ENCODE measurements at regions not wholly inside any gene's neighbourhood (a gene's known extent, or its start where the extent isn't known, plus 50 kb on each side); places are given as distances from the start of the nearest gene placed in this dataset.
"Not testable (repeated sequence)": the region's sequence is repeated elsewhere in the genome, so short reads cannot be mapped to it uniquely, and the experiment has no call there.

DNA sequence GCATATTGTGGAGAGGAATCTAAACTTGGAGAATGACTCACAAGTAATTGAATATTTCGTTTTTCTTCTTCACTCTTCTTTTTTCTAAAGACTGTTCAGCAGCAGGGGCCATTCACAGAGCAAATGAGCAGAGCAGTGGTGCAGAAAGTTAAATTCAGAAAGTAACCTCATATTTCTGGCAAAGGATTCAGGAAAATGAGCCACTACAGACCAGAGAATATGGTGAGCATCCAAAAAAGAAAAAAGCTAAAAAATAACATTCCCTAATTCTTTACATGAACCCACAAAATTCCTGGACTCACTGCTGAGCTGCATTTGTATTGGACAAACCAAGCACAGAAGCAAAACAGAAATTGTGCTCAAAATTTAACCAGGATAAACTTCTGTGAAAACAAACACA, 1486.8 kb upstream of the C9orf72 start:
- DNase-seq: no peak

GRCh38 chr9:29062446-29062845, 1489.2 kb upstream of the C9orf72 start:
- no peak for DNase-seq

DNA sequence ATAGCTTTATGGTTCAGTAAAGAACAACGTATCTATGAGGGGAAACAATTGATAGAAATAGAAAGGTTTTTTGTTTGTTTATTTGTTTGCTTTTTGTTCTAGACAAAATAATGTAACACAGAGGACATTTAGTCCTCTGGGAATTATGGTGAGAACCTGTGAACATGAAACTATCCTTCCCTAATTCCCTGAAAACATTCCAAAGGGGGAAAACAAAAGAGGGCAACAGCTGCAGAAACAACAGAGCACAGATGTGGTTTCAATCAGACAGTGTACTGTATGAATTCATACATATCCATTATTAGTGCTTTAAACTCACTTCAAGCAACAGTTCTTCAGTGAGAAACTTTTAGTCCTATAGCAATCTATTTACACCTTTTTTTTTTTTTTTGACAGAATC, 1489.8 kb upstream of the C9orf72 start:
- DNase-seq: no peak

- DNase-seq: no peak
Observed at GRCh38 chr9:29066141-29066640, 1492.9 kb upstream of the C9orf72 start.

DNA sequence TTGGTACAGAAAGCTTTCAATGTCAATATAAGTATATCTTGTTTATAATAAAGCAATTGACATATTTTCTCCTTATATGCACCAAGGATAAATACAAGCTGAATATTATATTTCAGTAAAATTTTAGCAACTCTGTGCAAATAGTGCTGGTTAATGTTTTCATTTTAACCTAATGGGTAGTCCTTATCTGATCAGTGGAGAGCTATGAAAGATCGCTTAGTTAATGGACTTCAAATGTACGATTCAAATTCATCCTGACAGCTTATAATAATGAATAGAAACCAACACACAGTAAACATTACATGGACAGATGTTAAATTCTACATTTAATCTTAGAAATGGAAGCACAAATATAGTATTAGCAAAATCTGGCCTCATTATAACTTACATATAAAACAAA, 1495.2 kb upstream of the C9orf72 start:
- no peak for DNase-seq

- DNase-seq: no peak
Observed at GRCh38 chr9:29069376-29069775, 1496.1 kb upstream of the C9orf72 start.

GRCh38 chr9:29078063-29078666, 1504.9 kb upstream of the C9orf72 start:
- no peak for DNase-seq

DNA sequence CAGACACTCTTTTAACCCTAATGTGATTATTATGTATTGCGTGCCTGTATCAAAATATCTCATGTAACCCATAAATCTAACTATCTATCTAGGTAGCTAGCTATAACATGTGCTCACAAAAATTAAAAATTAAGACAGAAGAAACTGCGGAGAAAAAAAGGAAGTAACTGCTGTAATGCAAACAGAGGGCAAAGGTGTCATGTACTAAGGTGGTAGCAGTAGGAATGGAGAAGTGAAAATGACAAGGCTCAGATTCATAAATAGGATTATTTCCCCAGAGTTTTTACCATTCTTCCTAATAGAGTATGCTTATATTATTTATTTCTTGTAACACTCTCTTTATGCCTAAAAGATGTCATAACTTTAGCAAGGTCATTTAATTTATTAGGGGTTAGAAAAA, 1527.5 kb upstream of the C9orf72 start:
- no peak for DNase-seq

GRCh38 chr9:29104166-29104565, 1530.9 kb upstream of the C9orf72 start:
- not testable (repeated sequence) for DNase-seq

- no peak for DNase-seq
Observed at GRCh38 chr9:29118555-29118954, 1545.3 kb upstream of the C9orf72 start.

GRCh38 chr9:29126783-29127182, 1553.5 kb upstream of the C9orf72 start:
- no peak for DNase-seq

- DNase-seq: no peak
Observed at GRCh38 chr9:29129763-29130162, 1556.5 kb upstream of the C9orf72 start.

- no peak for DNase-seq
Observed at GRCh38 chr9:29144476-29144875, 1571.2 kb upstream of the C9orf72 start.

GRCh38 chr9:29150606-29151005, 1577.3 kb upstream of the C9orf72 start:
- no peak for DNase-seq

GRCh38 chr9:29160763-29161353, 1587.6 kb upstream of the C9orf72 start:
- DNase-seq: no peak

DNA sequence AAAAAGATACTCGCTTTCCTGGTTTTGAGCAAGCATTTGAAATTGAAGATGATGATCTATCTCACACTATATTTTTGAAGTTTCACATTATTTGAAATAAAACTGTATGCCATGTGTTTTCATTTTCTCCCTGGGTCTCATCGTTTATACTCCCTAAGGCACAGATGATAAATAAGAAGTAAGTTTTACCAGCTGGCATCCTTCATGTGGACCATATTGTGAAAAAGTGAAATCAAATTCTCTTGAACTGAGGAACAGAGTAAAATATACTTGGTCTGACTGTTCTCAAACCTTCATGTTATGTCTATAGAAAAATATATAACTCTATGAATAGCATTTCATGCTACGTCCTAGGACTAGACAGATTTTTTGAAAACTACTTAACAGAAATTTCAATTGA, 1600.9 kb upstream of the C9orf72 start:
- no peak for DNase-seq

- no peak for DNase-seq
Observed at GRCh38 chr9:29176231-29176630, 1603.0 kb upstream of the C9orf72 start.

DNA sequence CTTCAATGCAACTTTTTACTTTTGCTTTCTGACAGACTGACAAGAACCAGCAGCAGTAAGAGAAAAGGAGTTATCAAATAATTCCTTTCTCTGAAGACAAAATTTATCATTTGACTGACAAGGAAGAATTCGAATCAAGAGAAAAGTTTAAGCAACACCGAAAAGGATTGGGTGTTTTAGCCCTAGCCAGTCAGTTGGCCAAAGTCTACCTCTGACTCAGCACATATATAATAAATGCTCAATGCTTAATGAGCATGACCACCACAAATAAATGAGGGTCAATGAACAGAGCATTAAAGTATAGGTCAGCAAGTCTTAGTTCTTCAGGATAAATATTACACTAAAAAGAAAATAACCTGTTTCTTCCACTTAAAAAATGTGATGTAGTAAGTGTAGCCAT, 1603.5 kb upstream of the C9orf72 start:
- DNase-seq: no peak

DNA sequence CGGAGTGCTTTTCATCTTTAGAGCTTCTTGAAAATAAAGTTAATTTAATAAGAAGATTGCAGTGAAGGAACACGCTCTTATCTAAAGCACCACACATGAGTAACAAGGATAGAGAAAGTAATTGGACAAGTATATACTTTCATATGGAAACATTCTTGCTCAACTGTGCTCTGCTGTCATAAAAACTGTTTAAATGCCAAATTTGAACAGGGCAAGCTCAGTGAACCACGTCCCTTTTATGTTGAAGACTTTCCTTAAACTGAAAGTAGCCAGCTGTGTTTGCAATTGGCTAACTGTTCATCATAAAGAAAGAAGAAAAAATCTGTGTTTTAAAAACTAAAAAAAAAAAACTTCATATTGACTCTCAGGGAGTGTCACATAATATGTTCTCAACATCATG, 1610.7 kb upstream of the C9orf72 start:
- no peak for DNase-seq

- DNase-seq: not testable (repeated sequence)
Observed at GRCh38 chr9:29188771-29189170, 1615.5 kb upstream of the C9orf72 start.

DNA sequence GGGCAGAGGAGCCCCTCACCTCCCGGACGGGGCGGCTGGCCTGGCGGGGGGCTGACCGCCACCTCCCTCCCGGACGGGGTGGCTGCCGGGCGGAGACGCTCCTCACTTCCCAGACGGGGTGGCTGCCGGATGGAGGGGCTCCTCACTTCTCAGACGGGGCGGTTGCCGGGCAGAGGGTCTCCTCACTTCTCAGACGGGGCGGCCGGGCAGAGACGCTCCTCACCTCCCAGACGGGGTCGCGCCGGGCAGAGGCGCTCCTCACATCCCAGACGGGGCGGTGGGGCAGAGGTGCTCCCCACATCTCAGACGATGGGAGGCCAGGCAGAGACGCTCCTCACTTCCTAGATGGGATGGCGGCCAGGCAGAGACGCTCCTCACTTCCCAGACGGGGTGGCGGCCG, 1615.9 kb upstream of the C9orf72 start:
- not testable (repeated sequence) for DNase-seq

GRCh38 chr9:29198861-29199260, 1625.6 kb upstream of the C9orf72 start:
- no peak for DNase-seq

- DNase-seq: no peak
Observed at GRCh38 chr9:29199975-29200374, 1626.7 kb upstream of the C9orf72 start.

DNA sequence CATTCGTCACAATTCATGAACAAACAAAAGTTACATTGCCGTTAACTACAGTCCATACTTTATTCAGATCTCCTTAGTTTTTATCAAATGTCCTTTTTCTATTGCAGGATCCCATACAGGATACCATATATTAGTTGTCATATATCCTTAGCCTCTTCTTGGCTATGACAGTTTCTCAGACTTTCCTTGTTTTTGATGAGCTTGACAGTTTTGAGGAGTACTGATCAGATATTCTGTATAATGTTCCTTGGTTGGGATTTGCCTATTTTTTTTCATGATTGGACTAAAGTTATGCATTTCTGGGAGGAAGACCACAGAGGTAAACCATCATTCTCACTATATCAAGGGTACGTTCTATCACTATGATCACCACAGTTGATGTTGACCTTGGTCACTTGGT, 1627.4 kb upstream of the C9orf72 start:
- no peak for DNase-seq

Data from 8988T (cell line).